SHP77 (cell line): ENCODE measurements at regions not wholly inside any gene's neighbourhood (a gene's known extent, or its start where the extent isn't known, plus 50 kb on each side); places are given as distances from the start of the nearest gene placed in this dataset.

Experiments used
- DNase-seq, 2 experiments: peaks; one replicate each; lab custom pipeline; 2025; lab: John Stamatoyannopoulos, UW

GRCh38 chr6:167643223-167643622 is 183.5 kb upstream of the AFDN start:
- no peak for DNase-seq

- DNase-seq = no peak
Observed at GRCh38 chr6:167643716-167644115, 183.0 kb upstream of the AFDN start.

GRCh38 chr6:167644412-167645132 is 182.1 kb upstream of the AFDN start:
- no peak for DNase-seq

GRCh38 chr6:167645368-167645767 is 181.3 kb upstream of the AFDN start:
- DNase-seq = no peak

- DNase-seq = no peak
Observed at GRCh38 chr6:167647306-167647705, 179.4 kb upstream of the AFDN start.

GRCh38 chr6:167647737-167648470 is 178.8 kb upstream of the AFDN start:
- DNase-seq = no peak

GRCh38 chr6:167648501-167649278 is 178.0 kb upstream of the AFDN start:
- no peak for DNase-seq

GRCh38 chr6:167649476-167649875 is 177.2 kb upstream of the AFDN start:
- no peak for DNase-seq

GRCh38 chr6:167650730-167651317 is 175.9 kb upstream of the AFDN start:
- DNase-seq = no peak

- no peak for DNase-seq
Observed at GRCh38 chr6:167651318-167652041, 175.2 kb upstream of the AFDN start.

- DNase-seq = no peak
Observed at GRCh38 chr6:167652042-167652700, 174.5 kb upstream of the AFDN start.

GRCh38 chr6:167652701-167653095 is 174.0 kb upstream of the AFDN start:
- no peak for DNase-seq

GRCh38 chr6:167653561-167653960 is 173.2 kb upstream of the AFDN start:
- DNase-seq = no peak

- no peak for DNase-seq
Observed at GRCh38 chr6:167654389-167654788, 172.3 kb upstream of the AFDN start.

- no peak for DNase-seq
Observed at GRCh38 chr6:167655174-167655821, 171.4 kb upstream of the AFDN start.

GRCh38 chr6:167658106-167658505 is 168.6 kb upstream of the AFDN start:
- DNase-seq = no peak

GRCh38 chr6:167659046-167659445 is 167.7 kb upstream of the AFDN start:
- DNase-seq = no peak

- no peak for DNase-seq
Observed at GRCh38 chr6:167660424-167660823, 166.3 kb upstream of the AFDN start.

- DNase-seq = no peak
Observed at GRCh38 chr6:167660944-167661551, 165.7 kb upstream of the AFDN start.

- DNase-seq = no peak
Observed at GRCh38 chr6:167661552-167662044, 165.1 kb upstream of the AFDN start.
